SU-DHL-6 (cell line): ENCODE measurements at regions not wholly inside any gene's neighbourhood (a gene's known extent, or its start where the extent isn't known, plus 50 kb on each side); places are given as distances from the start of the nearest gene placed in this dataset.

Source experiments
- CTCF ChIP-seq: fragments of 200-600 bp; sonication (generic); IDR thresholded peaks from one replicate; pipeline ENCODE4 v1.5.1; 2017; ENCODE audit warnings: antibody characterized with exemption, mild to moderate bottlenecking, low read length, moderate library complexity; ENCODE audit not compliant: insufficient read depth, poor library complexity, severe bottlenecking
- EZH2phosphoT487 ChIP-seq: fragments of 200-600 bp; sonication (generic), shearing (Covaris generic); conservative IDR thresholded peaks from 2 replicates; pipeline ENCODE4 v1.6.1; 2018; ENCODE audit warnings: mild to moderate bottlenecking, antibody characterized with exemption, low read length, moderate library complexity, mixed read lengths

GRCh38 chr7:34330308-34330707 is 327.7 kb upstream of the NPSR1 start:
- no peak for TF ChIP-seq CTCF
- no peak for TF ChIP-seq EZH2phosphoT487
